H7 (cell line): ENCODE measurements at regions not wholly inside any gene's neighbourhood (a gene's known extent, or its start where the extent isn't known, plus 50 kb on each side); places are given as distances from the start of the nearest gene placed in this dataset.
A peak's percentile ranks its signal among the peaks of the same experiment; 100 is the strongest.

Experiments used
- DNase-seq: peaks from one replicate; pipeline ENCODE4 v3.0.0; 2012
- H3K27me3 ChIP-seq: 2 replicates; pipeline ENCODE4 v1.6.0; 2011; ENCODE audit warnings: mild to moderate bottlenecking, low read length; ENCODE audit not compliant: control insufficient read depth, insufficient read depth
- H3K36me3 ChIP-seq: replicated peaks from 2 replicates; pipeline ENCODE4 v1.5.1; 2011; ENCODE audit warnings: low read length; ENCODE audit not compliant: control insufficient read depth, insufficient read depth
- H3K4me3 ChIP-seq: 2 replicates; pipeline ENCODE4 v1.5.1; 2011; ENCODE audit warnings: low read depth, mild to moderate bottlenecking, control low read depth, low read length, moderate library complexity; ENCODE audit not compliant: insufficient read depth

DNA sequence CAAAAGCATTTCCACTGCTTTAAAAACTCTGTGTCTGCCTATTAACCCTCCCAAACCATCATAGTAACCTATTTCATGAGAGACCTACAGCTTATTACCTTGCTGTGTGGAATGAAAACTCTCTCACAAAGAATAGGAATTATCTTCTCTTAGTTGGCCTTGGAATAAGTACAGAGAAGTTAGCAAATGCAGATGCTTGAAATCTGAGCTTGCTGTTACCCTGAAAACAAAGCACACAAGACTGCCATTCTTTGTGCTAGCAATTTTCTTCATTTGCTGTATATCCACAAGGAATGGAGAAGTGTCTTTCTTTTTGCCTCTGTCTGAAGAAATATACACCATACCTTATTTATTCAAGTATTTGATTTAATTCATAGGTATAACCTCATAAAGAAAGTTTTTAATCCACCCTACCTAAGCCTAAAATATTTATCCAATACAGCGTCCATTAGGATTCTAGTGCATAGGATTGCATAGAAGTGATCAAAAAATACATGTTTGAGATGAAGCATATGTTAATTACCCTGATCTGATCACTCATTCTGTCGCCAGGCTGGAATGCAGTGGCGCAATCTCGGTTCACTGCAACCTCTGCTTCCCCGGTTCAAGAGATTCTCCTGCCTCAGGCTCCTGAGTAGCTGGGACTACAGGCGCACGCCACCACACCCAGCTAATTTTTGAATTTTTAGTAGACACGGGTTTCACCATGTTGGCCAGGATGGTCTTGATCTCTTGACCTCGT lies 451.1 kb downstream of the LTN1 start:
- Histone ChIP-seq H3K27me3 (no peaks in the 10 kb centered on the region), H3K36me3 (no peaks in the 10 kb centered on the region), H3K4me3 (no peak overlapping the region)
- no peak for DNase-seq

DNA sequence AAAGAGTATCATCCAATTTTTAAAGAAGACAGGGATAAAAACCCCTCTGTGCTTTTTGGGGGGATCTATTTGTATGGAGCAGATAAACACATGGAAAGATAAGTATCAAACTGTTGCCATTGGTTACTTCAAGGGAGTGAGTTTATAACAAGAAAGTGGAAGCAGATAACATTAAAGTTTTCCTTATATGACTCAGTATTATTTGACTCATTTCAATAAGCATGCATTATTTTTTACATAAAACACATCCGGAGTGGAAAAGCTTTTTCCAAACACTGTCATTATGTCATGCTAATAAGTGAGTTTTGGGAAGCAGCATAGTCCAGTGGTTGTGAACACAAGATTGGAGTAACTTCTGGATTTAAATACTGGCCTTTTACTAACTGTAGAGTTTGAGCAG lies 452.2 kb downstream of the LTN1 start:
- H3K27me3 ChIP-seq: no peaks in the 10 kb centered on the region
- H3K4me3 ChIP-seq: no peak overlapping the region
- no peaks in the 10 kb centered on the region for H3K36me3 ChIP-seq
- no peak for DNase-seq

DNA sequence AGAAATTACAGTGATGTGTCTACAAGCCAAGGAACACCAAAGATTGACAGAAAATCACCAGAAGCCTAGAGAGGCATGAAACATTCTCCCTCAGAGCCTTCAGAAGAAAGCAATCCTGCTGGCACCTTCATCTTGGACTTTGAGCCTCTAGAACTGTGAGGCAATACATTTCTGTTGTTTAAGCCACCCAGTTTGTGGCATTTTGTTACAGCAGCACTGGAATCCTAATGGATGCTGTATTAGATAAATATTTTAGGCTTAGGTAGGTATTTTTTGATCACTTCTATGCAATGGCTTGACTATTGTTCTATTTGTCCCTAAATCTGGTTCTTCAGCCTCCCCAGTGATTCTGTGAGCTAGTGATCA lies 453.1 kb downstream of the LTN1 start:
- Histone ChIP-seq H3K27me3 (no peaks in the 10 kb centered on the region), H3K4me3 (no peak overlapping the region), H3K36me3 (no peaks in the 10 kb centered on the region)
- DNase-seq: no peak

DNA sequence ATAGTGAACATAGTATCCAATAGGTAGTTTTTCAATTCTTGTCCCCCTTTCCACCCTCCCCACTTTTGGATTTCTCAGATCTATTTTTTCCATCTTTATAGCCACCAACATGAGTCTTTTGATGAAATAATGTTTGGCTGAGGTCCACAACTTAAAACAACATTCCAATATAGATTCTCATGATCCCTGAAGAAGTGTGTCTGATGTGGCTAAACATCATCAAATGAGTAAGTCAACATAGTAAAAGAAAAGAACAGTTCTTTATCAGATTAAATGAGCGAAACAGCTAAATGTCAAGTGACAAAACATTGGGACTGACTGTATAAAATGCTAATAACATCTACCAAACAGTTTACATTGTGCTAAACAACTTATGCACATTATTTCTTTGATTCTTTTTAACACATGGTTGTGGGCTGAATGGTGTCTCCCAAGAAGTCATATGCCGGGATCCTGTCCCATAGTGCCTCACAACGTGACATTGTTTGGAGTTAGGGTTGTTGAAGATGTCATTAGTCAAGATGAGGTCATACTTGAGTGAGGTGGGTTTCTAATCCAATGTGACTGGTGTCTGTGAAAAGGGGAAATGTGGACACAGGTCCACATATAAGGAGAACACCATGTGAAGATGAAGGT lies 453.6 kb downstream of the LTN1 start:
- no peak overlapping the region for H3K4me3 ChIP-seq
- H3K36me3 ChIP-seq: no peaks in the 10 kb centered on the region
- no peak for DNase-seq
- H3K27me3 ChIP-seq: no peaks in the 10 kb centered on the region

DNA sequence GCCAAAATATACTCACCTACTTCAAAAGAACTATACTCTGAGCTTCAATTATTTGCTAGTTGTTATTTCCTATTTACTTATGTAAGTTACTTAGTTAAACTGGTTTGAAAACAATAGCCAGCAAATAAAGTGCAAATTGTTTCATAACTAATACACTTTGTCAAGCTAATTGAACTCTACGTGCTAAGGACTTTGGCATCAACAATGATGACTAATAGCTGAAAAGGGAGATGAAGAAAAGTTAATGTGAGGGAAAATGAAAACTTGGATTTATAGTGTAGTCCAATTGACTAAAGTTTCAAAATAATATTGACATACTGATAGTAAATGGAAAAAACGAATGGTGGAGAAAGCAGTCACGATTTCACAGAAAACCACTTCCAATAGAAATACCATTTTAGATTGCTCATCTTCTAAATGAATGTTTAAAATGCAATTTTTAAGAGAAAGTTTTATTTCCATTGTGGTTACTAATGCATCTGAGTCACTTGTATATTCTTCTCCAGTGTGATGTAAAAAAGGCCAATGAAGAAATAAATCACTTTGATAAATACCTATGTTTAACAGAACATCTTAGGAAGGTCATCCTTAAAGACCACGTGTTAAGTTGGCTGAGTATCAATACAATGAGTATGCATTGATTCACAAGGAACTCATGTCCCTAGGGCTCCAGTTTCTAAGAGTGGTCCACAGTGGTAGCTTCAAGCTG lies 455.2 kb downstream of the LTN1 start:
- no peaks in the 10 kb centered on the region for H3K36me3 ChIP-seq
- no peak overlapping the region for H3K4me3 ChIP-seq
- H3K27me3 ChIP-seq: no peaks in the 10 kb centered on the region
- DNase-seq: no peak

DNA sequence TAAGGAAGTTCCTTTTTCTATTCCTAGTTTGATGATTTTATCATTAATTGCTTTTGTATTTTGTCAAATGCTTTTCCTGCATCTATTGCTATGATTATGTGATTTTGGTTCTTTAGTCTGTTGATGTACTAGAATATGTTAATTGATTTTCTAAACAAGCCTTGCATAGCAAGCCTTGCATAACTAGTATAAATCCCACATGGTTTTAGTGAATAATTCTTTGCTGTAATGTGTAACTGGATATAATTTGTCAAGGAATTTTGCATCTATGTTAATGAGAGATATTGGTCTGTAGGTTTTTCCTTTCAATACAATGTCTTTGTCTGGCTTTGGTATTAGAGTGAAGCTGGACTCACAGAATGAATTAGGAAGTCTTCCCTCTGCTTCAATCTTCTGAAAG lies 460.2 kb downstream of the LTN1 start:
- DNase-seq: no peak
- H3K4me3 ChIP-seq: no peak overlapping the region
- no peaks in the 10 kb centered on the region for H3K27me3 ChIP-seq
- H3K36me3 ChIP-seq: no peaks in the 10 kb centered on the region

DNA sequence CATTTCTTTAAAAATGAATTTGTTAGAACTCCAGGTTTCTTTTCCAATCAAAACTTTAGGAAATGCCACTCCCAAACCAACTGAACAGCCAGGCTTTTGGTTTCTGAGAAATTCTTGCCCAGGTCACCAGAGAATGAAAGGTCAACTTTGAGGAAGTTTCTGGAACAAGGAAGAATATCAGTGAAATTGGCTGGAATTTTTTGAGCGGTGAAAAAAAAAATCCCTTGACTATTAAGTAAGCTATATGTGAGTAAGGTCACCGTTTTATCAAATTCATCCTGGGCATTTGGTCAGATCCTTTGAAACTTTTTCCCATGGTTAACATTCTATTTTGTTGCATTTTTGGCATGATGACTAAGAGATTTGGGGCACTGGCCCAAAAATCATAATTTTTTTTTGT lies 469.3 kb downstream of the LTN1 start:
- Histone ChIP-seq H3K27me3 (no peaks in the 10 kb centered on the region), H3K36me3 (no peaks in the 10 kb centered on the region), H3K4me3 (no peak overlapping the region)
- no peak for DNase-seq

DNA sequence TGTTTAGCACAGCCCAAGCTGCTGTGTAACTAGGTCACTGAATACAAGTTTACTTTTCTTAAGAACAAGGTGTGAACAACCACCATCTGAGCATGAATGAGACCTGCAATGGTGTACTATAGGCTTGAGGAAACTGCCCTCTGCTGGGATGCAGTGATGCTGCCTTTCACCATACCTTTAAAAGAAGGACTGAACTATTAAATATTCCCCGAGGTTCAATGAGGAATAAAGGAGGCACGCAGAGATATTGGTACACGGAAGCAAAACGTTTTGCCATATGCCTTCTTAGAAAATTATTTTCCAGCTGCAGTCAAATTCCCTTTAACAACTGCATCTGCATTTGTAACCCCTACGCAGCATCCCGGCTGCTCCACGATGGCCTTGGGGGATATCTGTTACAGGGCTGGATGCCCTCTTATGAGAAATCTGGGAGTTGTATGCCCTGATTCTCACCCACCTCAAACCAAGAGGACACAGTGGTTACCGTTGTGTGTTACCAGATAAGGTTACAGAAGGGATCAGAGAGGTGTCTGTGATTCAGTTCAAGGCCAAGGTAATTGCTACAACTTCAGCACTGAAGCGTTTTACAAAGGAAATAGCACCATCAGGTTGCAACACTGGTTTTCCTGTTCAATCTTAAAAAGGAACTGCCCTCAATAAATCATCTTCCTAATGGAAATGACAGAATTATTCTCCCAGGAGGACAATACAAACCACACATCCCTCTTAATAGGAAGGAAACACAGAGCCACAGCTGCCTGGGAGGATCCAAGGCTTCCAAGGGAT lies 470.5 kb downstream of the LTN1 start:
- H3K27me3 ChIP-seq: no peaks in the 10 kb centered on the region
- DNase-seq: no peak
- no peaks in the 10 kb centered on the region for H3K36me3 ChIP-seq
- H3K4me3 ChIP-seq: no peak overlapping the region

DNA sequence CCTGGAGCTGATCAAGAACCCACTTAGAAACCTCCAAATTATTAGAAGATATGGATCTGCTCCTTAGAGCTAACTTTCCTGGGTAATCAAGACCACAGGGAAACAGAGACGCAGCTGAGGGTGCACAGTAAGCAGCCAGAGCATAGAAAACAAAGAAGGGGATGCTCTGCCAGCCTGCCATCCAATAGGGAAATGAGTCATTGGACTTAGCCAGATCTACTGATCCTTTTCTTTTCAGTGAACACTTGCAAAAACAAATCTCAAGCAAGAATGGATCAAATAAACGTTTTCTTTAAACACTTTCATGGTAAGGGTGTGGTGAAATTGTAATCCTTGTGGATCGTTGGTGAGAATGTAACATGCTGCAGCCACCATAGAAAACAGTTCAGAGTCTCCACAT lies 474.0 kb downstream of the LTN1 start:
- DNase-seq: no peak
- Histone ChIP-seq H3K4me3 (no peak overlapping the region), H3K36me3 (no peaks in the 10 kb centered on the region), H3K27me3 (no peaks in the 10 kb centered on the region)

DNA sequence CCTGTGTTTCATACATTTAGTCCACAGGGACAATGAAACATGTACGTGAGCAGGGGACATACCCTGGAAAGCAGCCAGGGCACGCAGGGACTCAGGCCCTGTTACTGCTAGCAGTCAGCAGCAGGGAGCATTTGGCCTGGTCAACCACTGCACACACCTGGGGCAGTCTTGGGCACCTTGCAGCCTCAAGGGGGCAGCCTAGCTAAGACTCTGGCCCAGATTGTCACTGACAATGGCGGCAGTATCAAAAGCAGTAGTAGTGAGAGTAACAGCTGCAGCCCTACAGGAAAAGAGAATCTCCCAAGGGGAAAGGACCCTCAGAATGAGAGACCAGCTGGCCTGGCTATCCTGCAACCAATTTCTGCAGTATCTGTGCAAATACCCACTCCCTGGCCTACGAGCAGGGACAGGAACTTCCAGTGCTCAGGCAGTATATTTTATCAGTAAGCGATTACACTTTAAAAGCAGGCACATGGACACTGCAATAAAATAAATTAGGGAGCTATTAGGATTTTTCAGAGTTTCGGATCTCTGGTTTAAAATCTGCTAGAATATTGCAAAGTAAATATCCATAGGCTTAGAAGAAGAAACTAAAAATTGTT lies 475.6 kb downstream of the LTN1 start:
- H3K36me3 ChIP-seq: no peaks in the 10 kb centered on the region
- peak; percentile 52 for DNase-seq
- no peaks in the 10 kb centered on the region for H3K27me3 ChIP-seq
- no peak overlapping the region for H3K4me3 ChIP-seq

DNA sequence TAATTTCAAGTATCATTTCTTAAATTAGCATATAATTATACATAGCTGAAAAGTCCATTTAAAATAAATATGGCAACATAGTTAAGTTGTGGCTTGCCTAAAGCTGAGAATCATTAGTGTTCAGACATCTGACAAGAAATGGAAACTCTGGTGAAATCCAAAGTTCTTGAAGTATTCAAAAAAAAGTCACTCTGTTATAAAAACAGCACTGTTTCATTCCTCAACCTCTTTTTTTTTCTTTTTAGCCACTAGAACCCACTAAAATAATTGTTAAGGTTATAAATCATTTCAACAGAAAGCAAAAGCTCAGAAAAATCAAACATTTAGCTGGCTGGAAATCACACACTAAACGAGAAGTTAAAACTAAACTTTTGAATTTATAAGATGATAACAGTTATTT lies 476.7 kb downstream of the LTN1 start:
- DNase-seq: no peak
- H3K36me3 ChIP-seq: no peaks in the 10 kb centered on the region

DNA sequence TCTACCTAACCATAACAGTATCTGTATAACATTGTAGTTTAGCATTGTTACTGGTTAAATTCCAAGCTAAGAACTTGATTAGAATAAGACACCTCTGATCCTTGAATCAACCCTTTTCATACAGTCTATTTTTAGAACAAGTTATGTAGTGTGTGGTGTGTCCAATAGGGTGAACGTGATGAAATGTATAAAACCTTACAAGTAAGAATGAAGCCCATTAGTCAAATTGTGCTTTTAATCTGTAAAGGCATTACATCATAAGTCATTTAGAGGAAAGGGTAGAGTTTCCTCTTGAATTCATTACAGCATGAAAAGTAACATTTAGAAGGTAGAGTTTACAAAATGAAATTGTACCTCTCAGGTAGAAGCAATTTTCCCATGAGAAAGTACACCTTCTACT lies 479.2 kb downstream of the LTN1 start:
- DNase-seq: no peak
- no peaks in the 10 kb centered on the region for H3K27me3 ChIP-seq
- no peak overlapping the region for H3K4me3 ChIP-seq

More for the DNA sequence above, 476.7 kb downstream of the LTN1 start:
- H3K4me3 ChIP-seq: no peak overlapping the region
- no peaks in the 10 kb centered on the region for H3K27me3 ChIP-seq

DNA sequence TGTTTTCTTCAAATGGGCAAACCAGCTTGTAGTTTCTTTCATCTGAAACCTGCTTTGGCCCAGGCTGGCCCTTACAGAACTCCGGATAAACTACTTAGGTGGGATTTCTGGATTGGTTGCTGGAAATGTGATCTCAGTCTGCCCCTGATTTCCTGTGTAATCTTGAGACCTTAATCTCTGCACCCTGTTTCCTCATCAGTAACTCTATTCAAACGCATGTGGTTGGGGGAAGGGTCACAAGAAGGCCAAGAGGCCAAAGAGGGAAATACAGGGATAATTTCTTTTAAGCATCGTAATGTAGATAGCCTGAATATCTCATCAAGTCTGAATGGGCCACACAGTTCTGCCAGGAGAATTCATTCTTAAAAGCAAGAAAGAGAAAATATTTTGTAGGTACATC lies 483.6 kb downstream of the LTN1 start:
- Histone ChIP-seq H3K27me3 (no peaks in the 10 kb centered on the region), H3K4me3 (no peak overlapping the region), H3K36me3 (no peaks in the 10 kb centered on the region)
- peak; percentile 12 for DNase-seq

More for the DNA sequence above, 479.2 kb downstream of the LTN1 start:
- H3K36me3 ChIP-seq: no peaks in the 10 kb centered on the region

DNA sequence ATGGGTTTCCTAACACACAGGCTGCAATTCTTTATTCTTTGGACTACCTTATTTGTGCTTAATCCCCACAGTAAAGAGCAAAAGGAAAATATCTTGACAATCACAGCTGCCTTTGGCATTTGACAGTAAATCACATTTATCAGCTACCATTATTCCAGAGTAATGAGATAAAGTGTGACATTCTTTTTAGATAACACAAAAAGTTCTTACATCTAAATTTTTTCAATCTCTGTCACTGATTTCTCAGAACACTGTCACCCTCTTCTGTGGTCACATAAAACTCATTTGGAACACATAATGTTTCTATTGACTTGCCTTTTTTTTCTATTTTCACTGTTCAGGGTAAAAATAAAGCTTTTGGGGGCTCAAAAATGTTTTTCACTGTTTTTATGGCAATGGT lies 484.6 kb downstream of the LTN1 start:
- Histone ChIP-seq H3K27me3 (no peaks in the 10 kb centered on the region), H3K4me3 (no peak overlapping the region), H3K36me3 (no peaks in the 10 kb centered on the region)
- no peak for DNase-seq
